Fibroblast of pulmonary artery (primary cell): ENCODE measurements at regions not wholly inside any gene's neighbourhood (a gene's known extent, or its start where the extent isn't known, plus 50 kb on each side); places are given as distances from the start of the nearest gene placed in this dataset.

ENCODE experiments used
- DNase-seq: peaks from one replicate; pipeline ENCODE4 v3.0.0-alpha.2; 2010; ENCODE audit warnings: low read depth
- H3K4me3 ChIP-seq: replicated peaks from 2 replicates; pipeline ENCODE4 v1.5.1; 2011; ENCODE audit warnings: low read depth, mild to moderate bottlenecking, control low read depth, low read length, moderate library complexity
- TF ChIP-seq, protein P1 (sequence below): IDR thresholded peaks from 2 replicates; pipeline ENCODE4 v1.5.1; 2011; ENCODE audit warnings: mild to moderate bottlenecking, control low read depth, low read length, inconsistent platforms; ENCODE audit errors: missing control alignments

DNA sequence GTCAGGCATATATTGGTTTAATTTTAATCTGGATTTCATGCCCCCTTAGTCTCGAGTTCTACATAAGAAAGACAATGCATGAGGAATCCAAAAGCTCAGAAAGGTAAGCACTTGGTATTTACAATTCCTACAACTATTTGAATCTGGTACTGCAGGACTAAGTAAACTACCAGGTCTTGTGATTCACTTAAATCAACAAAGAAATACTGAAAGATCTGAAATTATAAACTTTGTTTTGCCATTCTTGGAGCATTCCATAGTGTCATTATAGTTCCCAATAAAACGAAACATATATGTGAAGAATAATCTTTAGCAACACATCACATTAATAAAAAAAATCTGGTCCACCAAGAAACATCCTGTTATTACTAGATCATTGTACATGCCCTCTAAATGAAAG, 482.3 kb downstream of the ANKRD50 start:
- no peak overlapping the region for H3K4me3 ChIP-seq
- no peak for DNase-seq
- TF ChIP-seq, protein P1, sequence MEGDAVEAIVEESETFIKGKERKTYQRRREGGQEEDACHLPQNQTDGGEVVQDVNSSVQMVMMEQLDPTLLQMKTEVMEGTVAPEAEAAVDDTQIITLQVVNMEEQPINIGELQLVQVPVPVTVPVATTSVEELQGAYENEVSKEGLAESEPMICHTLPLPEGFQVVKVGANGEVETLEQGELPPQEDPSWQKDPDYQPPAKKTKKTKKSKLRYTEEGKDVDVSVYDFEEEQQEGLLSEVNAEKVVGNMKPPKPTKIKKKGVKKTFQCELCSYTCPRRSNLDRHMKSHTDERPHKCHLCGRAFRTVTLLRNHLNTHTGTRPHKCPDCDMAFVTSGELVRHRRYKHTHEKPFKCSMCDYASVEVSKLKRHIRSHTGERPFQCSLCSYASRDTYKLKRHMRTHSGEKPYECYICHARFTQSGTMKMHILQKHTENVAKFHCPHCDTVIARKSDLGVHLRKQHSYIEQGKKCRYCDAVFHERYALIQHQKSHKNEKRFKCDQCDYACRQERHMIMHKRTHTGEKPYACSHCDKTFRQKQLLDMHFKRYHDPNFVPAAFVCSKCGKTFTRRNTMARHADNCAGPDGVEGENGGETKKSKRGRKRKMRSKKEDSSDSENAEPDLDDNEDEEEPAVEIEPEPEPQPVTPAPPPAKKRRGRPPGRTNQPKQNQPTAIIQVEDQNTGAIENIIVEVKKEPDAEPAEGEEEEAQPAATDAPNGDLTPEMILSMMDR = no peak

DNA sequence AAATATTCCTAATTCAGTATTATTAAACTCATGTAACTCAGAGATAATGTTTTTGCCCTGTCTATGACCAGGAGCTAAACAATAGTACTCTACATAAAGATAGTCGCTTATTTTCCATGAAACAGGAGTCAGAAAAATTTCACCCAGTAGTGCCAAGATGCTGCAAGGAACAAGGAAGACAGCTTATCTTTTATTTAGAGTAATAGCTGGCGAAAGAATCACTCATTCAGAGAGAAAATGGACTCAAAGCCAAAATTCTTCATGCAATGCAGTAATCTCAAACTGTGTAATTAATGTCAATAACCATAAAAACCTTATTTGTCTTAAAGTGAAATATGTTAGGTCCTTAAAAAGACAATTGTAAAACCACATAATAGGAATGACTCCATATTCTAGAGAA, 477.8 kb downstream of the ANKRD50 start:
- TF ChIP-seq, protein P1 = no peak
- DNase-seq = peak; percentile 62
- H3K4me3 ChIP-seq = no peak overlapping the region

DNA sequence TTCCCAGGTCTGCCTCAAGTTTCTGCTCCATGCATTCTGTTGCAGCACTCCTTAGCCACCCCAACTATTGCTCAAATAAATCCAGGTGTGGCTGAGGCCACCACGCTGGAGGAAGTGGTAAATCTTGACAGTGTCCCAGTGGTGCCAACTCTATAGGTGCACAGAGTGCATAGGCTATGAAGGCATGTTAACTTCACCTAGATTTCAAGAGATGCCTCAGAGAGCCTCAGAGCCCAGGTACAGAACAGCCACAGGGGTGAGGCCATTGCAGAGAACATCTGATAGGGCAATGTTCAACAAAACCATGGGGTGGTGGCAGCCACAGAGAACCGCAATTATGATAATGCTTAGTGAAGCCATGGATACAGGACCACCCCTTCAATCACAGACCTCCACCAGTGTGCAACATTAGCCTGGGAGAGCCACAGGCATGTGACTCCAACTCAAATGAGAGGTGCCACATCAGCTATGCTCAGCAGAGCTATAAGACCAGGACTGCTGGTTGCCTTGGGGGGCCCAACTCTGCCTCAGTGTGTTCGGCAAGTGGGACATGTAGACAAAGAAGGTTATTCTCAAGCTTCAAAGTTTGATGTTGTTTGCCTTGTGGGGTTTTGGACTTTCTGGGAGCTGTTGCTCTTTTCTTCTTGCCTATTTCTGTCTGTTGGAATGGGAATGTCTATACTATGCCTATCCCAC, 468.7 kb downstream of the ANKRD50 start:
- H3K4me3 ChIP-seq = no peak overlapping the region
- TF ChIP-seq, protein P1 = no peak
- no peak for DNase-seq

DNA sequence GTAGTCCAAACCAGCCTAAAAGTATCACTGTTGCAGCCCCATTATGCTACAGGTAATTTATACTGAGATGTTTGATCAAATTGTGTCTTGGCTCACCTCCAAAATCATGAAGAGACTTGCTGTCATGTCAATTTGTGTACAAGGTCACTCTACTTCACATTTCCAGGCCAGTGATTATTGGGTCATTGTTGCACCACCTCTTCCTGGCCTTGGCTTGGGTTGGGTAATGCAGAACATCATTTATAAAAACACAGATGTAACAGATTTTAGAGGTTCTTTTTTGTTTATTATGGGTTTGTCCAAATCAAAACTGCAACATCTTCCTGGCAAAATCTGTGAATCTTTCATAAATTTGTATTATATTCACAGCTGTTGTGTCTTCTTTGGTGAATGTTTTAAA, 459.5 kb downstream of the ANKRD50 start:
- DNase-seq = no peak
- TF ChIP-seq, protein P1 = no peak
- H3K4me3 ChIP-seq = no peak overlapping the region

DNA sequence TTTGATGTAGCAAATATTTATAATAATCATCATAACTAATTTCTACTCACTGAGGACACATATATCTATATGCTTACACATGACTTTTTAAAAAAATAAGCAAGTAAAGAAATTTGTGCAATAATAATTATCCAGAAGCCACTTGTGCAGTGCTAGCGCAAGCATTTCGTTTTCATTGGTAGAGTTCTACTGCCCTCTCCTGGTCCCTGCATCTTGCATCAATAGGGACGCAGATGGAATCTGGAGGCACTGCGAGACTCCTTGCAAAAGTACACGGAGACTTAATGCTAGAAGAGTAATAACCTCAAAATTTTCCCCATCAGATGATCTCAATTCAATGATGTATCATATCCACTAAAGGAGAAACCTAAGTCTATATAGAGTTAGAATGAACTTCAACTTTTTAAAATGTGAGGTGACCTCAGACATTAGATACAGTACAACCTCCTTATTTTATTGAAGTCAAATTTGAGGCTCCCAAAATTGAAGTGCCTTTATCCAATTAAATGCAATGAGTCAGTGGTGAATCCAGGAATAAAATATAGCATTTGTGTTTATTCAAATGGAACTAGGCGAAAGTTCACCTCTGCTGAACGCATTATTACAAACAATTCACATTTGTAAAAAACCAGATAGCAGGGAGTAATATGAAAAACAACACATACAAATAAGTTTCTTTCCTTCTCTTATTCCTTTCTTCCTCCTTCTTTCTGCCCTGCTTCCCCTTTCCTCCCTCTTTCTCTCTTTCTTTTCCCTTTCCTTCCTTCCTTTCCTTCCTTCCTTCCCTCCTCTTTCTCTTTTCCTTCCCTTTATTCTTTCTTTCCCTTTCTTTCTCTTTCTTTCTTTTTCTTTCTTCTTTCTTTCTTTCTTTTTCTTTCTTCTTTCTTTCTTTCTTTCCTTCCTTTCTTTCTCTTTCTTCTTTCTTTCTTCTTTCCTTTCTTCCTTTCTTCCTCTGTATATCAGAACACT, 450.0 kb downstream of the ANKRD50 start:
- peak; percentile 96 for DNase-seq
- TF ChIP-seq, protein P1 = peak; percentile 91
- no peak overlapping the region for H3K4me3 ChIP-seq

DNA sequence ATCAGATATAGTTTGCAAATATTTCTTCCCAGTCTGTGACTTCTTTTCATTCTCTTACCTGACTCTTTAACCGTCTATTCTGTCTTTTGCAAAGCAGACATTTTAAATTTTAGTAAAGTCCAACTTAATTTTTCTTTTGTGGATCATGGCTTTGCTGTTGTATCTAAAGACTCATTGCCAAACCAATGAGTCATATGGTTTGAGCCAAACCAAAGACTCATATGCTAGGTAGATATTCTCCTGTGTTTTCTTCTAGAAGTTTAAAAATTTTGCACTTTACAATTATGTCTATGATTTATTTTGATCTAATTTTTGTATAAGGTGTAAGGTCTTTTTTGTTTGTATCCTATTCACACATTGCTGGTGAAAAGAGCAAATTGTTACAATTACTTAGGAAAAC, 446.8 kb downstream of the ANKRD50 start:
- TF ChIP-seq, protein P1 = no peak
- peak; percentile 17 for DNase-seq

More for the DNA sequence above, 446.8 kb downstream of the ANKRD50 start:
- H3K4me3 ChIP-seq = no peak overlapping the region
